NCI-H146 treated with DMSO at 0.1 percent for 48 hours (cell line): ENCODE measurements at regions not wholly inside any gene's neighbourhood (a gene's known extent, or its start where the extent isn't known, plus 50 kb on each side); places are given as distances from the start of the nearest gene placed in this dataset.
"Not testable (repeated sequence)": the region's sequence is repeated elsewhere in the genome, so short reads cannot be mapped to it uniquely, and the experiment has no call there.

Source experiments
- DNase-seq: peaks from one replicate; lab custom pipeline; 2025; ENCODE audit not compliant: unreplicated experiment; lab: John Stamatoyannopoulos, UW

DNA sequence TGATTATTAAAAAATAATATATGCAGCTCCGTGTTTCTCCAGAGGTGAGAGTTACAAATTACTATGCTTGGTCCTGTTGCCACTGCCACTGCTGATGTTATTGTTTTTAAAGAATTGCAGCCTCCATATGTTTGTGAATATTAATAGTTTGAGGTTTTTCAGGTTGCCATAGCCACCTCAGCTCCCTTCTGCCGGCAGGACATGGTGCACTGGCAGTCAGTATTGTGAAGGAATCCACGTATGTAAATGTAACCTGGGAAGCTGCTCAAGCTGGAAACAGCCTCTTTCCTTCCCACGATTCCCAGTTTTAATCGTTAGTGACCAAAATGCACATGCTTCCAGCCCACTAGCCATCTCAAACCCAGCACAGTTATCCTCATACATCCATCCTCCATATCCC is 184.4 kb upstream of the CCNG1 start:
- DNase-seq = no peak

DNA sequence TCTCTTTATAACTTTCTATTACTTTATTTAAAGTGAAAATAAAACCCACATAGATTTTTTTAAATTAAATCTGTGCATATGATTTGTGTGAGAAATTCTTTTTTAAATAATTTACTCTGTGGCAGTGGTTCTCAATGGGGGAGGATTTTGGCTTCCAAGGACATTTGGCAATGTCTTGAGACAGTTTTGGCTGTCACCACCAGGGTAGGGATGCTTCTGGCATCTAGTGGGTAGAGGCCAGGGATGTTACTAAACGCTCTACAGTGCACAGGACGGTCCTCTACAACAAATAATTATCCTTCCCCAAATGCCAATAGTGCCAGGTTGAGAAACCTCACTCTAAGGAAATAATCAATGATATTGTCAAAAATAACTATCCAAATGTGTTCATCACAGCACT is 177.9 kb upstream of the CCNG1 start:
- no peak for DNase-seq

GRCh38 chr5:163260471-163260870 is 176.9 kb upstream of the CCNG1 start:
- no peak for DNase-seq

DNA sequence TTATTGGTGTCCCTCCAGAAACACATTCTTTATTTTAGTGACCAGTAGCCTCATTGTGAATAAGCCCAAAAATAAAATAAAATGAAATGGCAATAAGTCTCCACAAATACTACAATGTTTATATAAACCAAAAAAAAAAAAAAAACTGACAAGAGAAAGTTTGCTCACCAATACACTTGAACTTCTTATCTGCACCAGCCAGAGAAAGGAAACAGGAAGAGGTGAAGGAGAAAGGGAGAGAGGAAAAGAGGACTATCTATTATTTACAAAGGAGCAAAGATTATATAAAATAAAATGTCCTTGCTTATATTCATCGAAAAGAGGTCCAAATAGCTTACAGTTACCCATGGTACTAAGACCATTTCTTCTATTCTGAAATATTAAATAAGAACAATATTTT is 176.4 kb upstream of the CCNG1 start:
- no peak for DNase-seq

- no peak for DNase-seq
Observed at GRCh38 chr5:163261647-163262269, 175.6 kb upstream of the CCNG1 start.

DNA sequence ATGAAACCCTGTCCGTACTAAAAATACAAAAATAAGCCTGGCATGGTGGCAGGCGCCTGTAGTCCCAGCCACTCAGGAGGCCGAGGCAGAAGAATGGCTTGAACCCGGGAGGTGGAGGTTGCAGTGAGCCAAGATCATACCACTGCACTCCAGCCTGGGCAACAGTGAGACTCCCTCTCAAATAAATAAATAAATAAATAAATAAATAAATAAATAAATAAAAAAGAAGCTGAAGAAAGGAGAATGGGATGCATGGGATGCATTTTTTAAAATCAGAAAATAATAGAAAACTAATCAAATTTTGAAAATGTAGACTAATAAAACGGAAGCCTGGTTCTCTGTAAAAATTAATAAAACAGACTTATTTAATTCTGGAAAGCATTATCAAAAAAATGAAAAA is 171.1 kb upstream of the CCNG1 start:
- not testable (repeated sequence) for DNase-seq

DNA sequence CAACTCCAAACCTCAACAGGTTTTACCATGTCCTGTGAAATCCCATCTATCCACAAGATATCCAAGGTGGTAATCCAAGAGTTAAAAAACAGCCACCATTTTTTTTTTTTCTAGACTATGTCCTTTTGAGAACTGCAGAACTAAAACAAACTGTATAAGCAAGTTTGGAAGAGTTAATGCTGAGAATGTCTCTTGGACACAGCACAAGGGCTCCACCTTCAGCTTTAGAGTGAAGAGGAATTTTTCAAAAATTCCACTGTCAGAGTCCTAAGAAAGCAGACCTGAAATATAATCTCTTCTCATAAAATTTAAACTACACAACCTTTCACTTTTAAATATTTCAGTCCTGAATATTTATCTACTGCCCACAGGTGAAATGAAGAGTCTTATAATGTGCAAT is 167.8 kb upstream of the CCNG1 start:
- DNase-seq = no peak

DNA sequence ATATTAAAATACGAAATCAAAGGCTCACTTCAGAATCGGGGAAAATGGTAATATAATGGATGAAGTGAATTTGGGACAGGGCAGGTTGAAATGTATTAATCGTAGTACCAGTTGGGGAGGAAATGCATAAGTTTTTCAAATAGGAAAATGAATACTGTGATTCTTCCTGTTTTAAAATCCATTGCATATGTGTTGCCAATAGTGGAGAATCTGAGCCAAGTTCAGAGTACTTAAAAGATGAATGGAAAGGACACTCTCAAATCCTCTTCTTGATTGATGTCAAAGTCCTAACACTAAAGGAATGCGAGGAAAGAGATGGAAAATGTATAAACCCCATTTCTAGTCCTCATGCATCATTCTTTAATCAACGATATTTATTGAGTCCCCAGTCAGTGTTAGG is 160.9 kb upstream of the CCNG1 start:
- no peak for DNase-seq

DNA sequence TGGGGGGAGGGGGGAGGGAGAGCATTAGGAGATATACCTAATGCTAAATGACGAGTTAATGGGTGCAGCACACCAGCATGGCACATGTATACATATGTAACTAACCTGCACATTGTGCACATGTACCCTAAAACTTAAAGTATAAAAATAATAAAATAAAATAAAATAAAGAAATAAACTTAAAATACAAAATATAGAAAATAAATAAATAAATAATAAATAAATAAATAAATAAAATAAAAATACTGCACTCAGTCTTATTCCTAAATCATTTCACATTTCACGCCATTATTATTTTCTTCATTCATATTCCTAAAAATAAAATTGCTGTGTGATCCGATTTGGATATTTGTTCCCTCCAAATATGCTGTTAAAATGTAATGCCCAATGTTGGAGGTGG is 156.5 kb upstream of the CCNG1 start:
- DNase-seq = not testable (repeated sequence)

DNA sequence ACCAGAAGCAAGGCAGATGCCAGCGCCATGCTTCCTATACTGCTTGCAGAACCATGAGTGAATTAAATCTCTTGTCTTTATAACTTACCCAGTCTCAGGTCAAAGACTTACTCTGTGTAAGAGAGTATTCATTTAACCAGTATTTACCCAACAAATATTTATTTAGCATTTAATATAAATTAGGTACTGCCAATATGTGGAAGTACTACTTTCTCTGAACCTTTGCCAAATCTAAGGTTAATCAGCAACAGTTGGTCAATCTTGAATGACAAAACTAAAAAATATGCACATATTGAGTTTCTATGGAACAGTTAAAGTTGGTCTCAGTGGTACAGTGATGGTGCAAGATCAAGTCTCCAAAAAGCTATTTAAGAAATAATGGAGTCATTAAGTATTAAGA is 155.9 kb upstream of the CCNG1 start:
- no peak for DNase-seq

DNA sequence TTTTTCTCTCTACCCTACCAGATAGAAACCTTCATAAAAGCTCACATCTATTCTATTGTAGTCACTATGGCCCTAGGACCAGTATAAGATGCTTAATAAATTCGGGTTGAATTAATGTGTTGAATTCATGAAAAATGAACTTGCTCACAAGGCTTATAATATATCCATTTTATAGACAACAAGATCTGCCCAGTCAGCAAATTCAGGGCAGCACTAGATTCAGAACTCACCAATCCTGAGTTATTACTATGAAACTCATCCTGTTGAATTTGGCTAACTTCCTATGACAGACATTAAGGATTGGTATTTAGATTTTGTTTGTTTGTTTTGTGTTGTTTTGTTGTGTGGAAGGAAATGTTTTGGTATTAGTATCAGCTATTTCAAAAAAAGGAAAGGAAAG is 143.6 kb upstream of the CCNG1 start:
- DNase-seq = no peak

GRCh38 chr5:163303718-163304117 is 133.7 kb upstream of the CCNG1 start:
- DNase-seq = no peak

GRCh38 chr5:163305655-163306054 is 131.7 kb upstream of the CCNG1 start:
- DNase-seq = no peak

DNA sequence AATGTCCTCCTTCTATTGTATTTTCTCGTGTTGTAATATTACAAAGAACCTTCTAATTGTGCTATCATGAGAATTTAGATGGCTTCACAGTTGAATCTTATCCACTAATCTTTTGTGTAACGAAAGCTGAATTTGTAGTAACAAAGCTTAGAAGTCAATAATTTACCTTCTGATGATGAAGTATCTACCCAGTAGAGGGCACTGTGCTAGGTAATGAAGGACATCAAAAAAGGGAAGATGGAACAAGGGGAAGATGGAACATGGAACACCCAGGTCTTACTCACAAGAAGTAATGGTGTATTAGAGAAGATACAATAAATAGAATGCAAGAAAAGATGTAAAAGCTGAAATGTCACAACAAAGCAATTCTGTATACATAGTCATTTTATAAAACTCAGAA is 131.0 kb upstream of the CCNG1 start:
- DNase-seq = no peak

- DNase-seq = no peak
Observed at GRCh38 chr5:163309914-163310313, 127.5 kb upstream of the CCNG1 start.

DNA sequence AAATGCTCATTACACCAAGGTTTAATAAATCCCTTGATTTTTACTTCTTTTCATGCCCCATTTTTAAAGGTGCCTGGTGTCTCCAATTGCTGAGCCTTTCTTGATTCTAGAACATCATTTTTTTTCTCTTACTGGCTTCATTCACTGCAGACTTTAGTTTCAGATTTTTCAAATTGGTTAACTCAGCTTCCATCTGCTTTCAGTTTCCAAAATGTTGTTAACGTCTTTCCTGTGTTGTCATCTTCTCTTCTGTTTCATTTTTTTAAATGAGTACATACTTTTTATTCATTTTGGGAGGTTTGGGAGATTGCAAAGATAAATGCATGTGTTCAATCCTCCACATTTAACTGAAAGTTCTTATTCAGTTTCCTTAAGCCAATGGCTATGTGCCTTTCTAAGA is 126.4 kb upstream of the CCNG1 start:
- no peak for DNase-seq

DNA sequence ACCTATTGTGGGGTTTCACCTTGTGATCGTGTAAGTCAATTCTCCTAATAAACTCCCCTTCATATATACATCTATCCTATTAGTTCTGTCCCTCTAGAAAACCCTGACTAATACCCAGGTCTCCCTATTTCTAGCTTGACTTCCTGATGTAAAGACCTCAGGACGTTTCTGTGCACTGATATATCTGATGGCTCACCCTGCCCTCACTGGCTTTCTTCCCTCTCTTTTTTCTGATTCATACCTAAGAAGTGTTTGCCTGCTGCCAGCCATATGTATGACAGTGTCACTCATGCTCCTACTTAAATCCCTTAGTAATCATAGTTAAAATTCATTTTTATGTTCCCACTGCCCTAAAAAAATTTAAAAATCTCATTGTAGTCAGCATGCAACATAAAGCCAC is 124.8 kb upstream of the CCNG1 start:
- DNase-seq = no peak

DNA sequence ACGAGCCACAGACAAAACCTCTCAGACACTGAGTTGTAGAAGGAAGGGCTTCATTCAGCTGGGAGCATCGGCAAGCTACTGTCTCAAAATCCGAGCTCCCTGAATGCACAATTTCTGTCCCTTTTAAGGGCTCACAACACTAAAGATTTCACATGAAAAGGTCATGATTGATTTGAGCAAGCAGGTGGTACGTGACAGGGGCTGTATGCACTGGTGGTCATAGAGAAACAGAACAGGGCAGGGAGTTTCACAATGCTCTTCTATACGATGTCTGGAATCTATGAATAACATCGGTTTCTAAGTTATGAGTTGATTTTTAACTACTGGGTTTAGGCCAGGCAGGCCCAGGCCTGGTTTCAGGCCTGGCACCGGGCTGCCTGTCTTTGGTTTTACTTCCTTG is 124.3 kb upstream of the CCNG1 start:
- not testable (repeated sequence) for DNase-seq

DNA sequence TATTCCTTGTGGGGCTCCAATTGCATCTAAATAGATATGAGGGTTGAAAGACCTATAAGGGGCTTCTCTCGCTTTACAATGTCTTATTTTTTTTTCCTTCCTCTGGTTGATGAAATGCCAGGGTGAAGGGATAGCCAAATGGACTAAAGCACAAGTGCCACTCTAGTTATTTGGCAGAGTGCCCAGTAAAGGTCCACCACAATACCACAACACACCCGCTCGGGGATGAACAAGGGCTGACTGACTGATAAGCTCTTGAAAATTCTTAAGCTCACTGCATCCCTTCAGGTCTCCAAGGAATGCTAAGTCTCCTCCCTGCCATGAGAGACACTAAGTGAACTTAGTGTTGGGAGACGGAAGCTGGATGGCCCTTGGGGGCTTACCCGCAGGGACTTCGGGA is 121.0 kb upstream of the CCNG1 start:
- DNase-seq = not testable (repeated sequence)

GRCh38 chr5:163318707-163319106 is 118.7 kb upstream of the CCNG1 start:
- DNase-seq = no peak

GRCh38 chr5:163321511-163321910 is 115.9 kb upstream of the CCNG1 start:
- no peak for DNase-seq

GRCh38 chr5:163330723-163331668 is 106.4 kb upstream of the CCNG1 start:
- no peak for DNase-seq

- DNase-seq = not testable (repeated sequence)
Observed at GRCh38 chr5:163336074-163336473, 101.3 kb upstream of the CCNG1 start.
